HG02938 (cell line): ENCODE measurements at regions not wholly inside any gene's neighbourhood (a gene's known extent, or its start where the extent isn't known, plus 50 kb on each side); places are given as distances from the start of the nearest gene placed in this dataset.
"Not testable (repeated sequence)": the region's sequence is repeated elsewhere in the genome, so short reads cannot be mapped to it uniquely, and the experiment has no call there.

Source experiments
- ATAC-seq: cut with Tn5 transposase; IDR thresholded peaks from one replicate; pipeline ENCODE4 v1.9.1; 2021; ENCODE audit warnings: mild to moderate bottlenecking, moderate library complexity; ENCODE audit not compliant: unreplicated experiment

GRCh38 chr1:148211191-148211590 is 59.1 kb upstream of the NBPF11 start:
- ATAC-seq: not testable (repeated sequence)

DNA sequence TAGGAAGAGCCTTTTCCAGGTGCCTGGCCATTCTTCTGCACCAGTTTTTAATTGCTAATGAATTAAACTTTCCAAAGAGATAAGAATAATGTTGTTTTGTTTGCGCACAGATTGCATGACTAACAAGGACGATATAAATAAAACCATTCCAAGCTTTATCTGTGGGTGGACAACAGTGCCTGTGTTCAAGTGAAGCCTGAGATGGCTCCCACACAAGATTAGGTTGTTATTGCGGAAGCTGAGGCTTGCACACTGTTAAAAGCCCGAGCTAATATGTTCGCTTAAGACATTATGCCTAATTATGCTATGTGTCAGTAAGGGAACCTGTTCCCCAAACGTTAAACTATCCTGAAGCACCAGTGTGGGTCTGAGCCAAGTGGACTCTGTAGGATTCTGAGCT is 58.5 kb upstream of the NBPF11 start:
- not testable (repeated sequence) for ATAC-seq

DNA sequence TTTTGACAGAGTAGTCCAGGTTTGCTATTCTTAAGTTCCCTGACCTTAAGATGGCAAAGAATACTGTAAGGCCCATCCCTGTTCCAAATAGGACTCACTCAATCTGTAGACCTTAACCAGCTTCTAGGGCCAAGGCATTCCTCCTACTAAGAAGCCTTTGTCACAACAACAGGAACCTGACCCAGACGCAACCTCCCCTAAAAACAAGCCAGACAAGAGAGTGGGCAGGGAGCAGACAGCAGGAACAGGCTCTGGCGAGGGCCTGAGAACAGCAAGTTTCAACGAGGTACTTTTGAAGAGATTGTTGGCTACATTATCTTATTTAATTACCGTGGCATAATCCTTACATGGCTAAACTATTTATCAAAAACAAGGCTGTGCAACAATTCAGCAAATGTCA is 58.1 kb upstream of the NBPF11 start:
- ATAC-seq: not testable (repeated sequence)

- not testable (repeated sequence) for ATAC-seq
Observed at GRCh38 chr1:148202013-148202412, 49.9 kb upstream of the NBPF11 start.
